ENCODE measurements at regions not wholly inside any gene's neighbourhood (a gene's known extent, or its start where the extent isn't known, plus 50 kb on each side); places are given as distances from the start of the nearest gene placed in this dataset.

- no peaks in the 10 kb centered on the region for H3K36me3 ChIP-seq (replicated peaks in 1 of 2; ENCODE audit: control insufficient read depth in 1 of 2, insufficient read depth in 2 of 2, low read length in 2 of 2)
- H3K4me1 ChIP-seq (ENCODE audit: insufficient read depth, low read length): no peaks in the 10 kb centered on the region
- ChIA-PET POLR2A (no interaction called here), CTCF (ENCODE audit: low intra/inter-chr PET ratio, low total read pairs) (no interaction called here)
- BruUV-seq (replicated peaks): no TSS peak
- H3K79me2 ChIP-seq (ENCODE audit: insufficient read depth, low read length): no peaks in the 10 kb centered on the region
- no peak overlapping the region for H2AFZ ChIP-seq (ENCODE audit: low read length)
- no peak for FAIRE-seq
- no peak overlapping the region for H3K4me2 ChIP-seq (ENCODE audit: low read depth, low read length)
- no peak for TF ChIP-seq RBM39 (IDR thresholded peaks at IDR 0.05; ENCODE audit: low read depth, low read length, poor library complexity, severe bottlenecking)
- TF ChIP-seq PAWR (CRISPR knock-in tag; IDR thresholded peaks at IDR 0.05; ENCODE audit: borderline replicate concordance): no peak
- TF ChIP-seq ZNF430 (CRISPR knock-in tag; IDR thresholded peaks at IDR 0.05): no peak
- intact Hi-C loops (cut with micrococcal nuclease; ENCODE audit: unreplicated experiment) (no loop called here), in situ Hi-C loops (cut with HindIII; ENCODE audit: extremely low pct_ligation_motif_present, low pct_unique_long_range_greater_than_20kb) (no loop called here)
- no peaks in the 10 kb centered on the region for H4K20me1 ChIP-seq (ENCODE audit: insufficient read depth, low read length)
- no peak overlapping the region for H3K9ac ChIP-seq (ENCODE audit: insufficient read depth, low read depth, low read length)
- H3K9me3 ChIP-seq (ENCODE audit: low read length): peaks cover 5% of the 10 kb centered on the region
- H3K27ac ChIP-seq (ENCODE audit: extremely low read length, insufficient read depth, low read length): no peak overlapping the region
- no peak for ATAC-seq
- no peak overlapping the region for H3K4me3 ChIP-seq (replicated peaks in 1 of 3; ENCODE audit: insufficient read depth in 1 of 3, low read depth in 2 of 3, low read length in 3 of 3)
- no peak for DNase-seq (ENCODE audit: low spot score)
- no peaks in the 10 kb centered on the region for H3K27me3 ChIP-seq (ENCODE audit: control insufficient read depth in 1 of 2, insufficient read depth in 2 of 2, low read length in 2 of 2)
These were observed 904.7 kb downstream of the TLE1 start for GRCh38 chr9:80784647-80785046.

- no peaks in the 10 kb centered on the region for H3K27me3 ChIP-seq (ENCODE audit: control insufficient read depth in 1 of 2, insufficient read depth in 2 of 2, low read length in 2 of 2)
- in situ Hi-C loops (cut with HindIII; ENCODE audit: extremely low pct_ligation_motif_present, low pct_unique_long_range_greater_than_20kb): no loop called here
- H2AFZ ChIP-seq (ENCODE audit: low read length): no peak overlapping the region
- no peak for DNase-seq (ENCODE audit: low spot score)
- H3K9me3 ChIP-seq (ENCODE audit: low read length): no peaks in the 10 kb centered on the region
- H4K20me1 ChIP-seq (ENCODE audit: insufficient read depth, low read length): no peaks in the 10 kb centered on the region
- no TSS peak for BruUV-seq (replicated peaks)
- ChIA-PET CTCF (ENCODE audit: low intra/inter-chr PET ratio, low total read pairs) (no interaction called here), POLR2A (no interaction called here)
- TF ChIP-seq ZBTB26 (CRISPR knock-in tag; IDR thresholded peaks at IDR 0.05; ENCODE audit: borderline replicate concordance) (no peak), SMAD9 (CRISPR knock-in tag; IDR thresholded peaks at IDR 0.05) (no peak), CREM (IDR thresholded peaks at IDR 0.05) (no peak), CREM (CRISPR knock-in tag; IDR thresholded peaks at IDR 0.05) (no peak), MAFF (IDR thresholded peaks at IDR 0.05; ENCODE audit: low read depth, low read length) (no peak), JUNB (CRISPR knock-in tag; IDR thresholded peaks at IDR 0.05; ENCODE audit: borderline replicate concordance) (no peak), ZNF724P (CRISPR knock-in tag; IDR thresholded peaks at IDR 0.05; ENCODE audit: borderline replicate concordance) (no peak), RFXANK (CRISPR knock-in tag; IDR thresholded peaks at IDR 0.05) (no peak), ADNP (CRISPR knock-in tag; IDR thresholded peaks at IDR 0.05) (no peak), BATF2 (CRISPR knock-in tag; IDR thresholded peaks at IDR 0.05) (no peak), ZNF891 (CRISPR knock-in tag; IDR thresholded peaks at IDR 0.05) (no peak), ZFP36L1 (CRISPR knock-in tag; IDR thresholded peaks at IDR 0.05) (no peak)
- no peak for FAIRE-seq
- no peak overlapping the region for H3K27ac ChIP-seq (ENCODE audit: extremely low read length, insufficient read depth, low read length)
- no peak for ATAC-seq
- H3K4me1 ChIP-seq (ENCODE audit: insufficient read depth, low read length): no peaks in the 10 kb centered on the region
- no peaks in the 10 kb centered on the region for H3K36me3 ChIP-seq (replicated peaks in 1 of 2; ENCODE audit: control insufficient read depth in 1 of 2, insufficient read depth in 2 of 2, low read length in 2 of 2)
- no peak overlapping the region for H3K4me2 ChIP-seq (ENCODE audit: low read depth, low read length)
- H3K4me3 ChIP-seq (replicated peaks in 1 of 3; ENCODE audit: insufficient read depth in 1 of 3, low read depth in 2 of 3, low read length in 3 of 3): no peak overlapping the region
- no peaks in the 10 kb centered on the region for H3K79me2 ChIP-seq (ENCODE audit: insufficient read depth, low read length)
- no peak overlapping the region for H3K9ac ChIP-seq (ENCODE audit: insufficient read depth, low read depth, low read length)
- intact Hi-C loops (cut with micrococcal nuclease; ENCODE audit: unreplicated experiment): no loop called here
These were observed 913.4 kb downstream of the TLE1 start for GRCh38 chr9:80775971-80776370.
